ENCODE measurements at regions not wholly inside any gene's neighbourhood (a gene's known extent, or its start where the extent isn't known, plus 50 kb on each side); places are given as distances from the start of the nearest gene placed in this dataset.

DNA sequence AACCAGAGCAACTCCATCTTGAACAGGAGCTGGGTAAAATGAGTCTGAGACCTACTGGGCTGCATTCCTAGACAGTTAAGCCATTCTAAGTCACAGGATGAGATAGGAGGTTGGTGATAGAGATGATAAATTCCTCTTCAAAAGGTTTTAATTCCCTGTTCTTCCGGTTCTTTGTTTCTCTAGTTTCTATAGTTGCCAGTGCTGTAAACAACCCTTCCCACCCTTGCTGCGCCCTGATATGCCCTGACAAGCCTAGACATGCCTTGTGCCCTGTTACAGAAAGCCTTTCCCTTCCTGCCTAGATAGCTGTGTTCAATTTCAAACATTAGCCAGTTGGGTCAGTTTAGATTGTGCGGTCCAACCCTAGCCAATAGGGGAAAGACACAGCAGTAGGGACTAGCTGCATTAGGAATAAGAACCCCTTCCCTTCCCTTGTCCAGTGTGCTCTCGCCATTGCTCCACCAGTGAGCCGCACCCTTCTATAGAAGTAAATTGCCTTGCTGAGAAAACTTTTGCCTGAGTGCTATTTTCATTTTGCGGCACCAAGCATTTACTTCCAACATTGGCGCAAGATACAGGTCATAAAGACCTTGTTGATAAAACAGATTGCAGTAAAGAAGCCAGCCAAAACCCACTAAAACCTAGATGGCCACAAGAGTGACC lies 52.5 kb upstream of the CCN2 start:
- TF ChIP-seq POLR2A (IDR thresholded peaks at IDR 0.05; ENCODE audit: low read length) (no peak), GATA1 (IDR thresholded peaks at IDR 0.05; ENCODE audit: low read depth, low read length) (no peak)

Measured in erythroblast (primary cell).